H1 (cell line): ENCODE measurements at regions not wholly inside any gene's neighbourhood (a gene's known extent, or its start where the extent isn't known, plus 50 kb on each side); places are given as distances from the start of the nearest gene placed in this dataset.
"Not testable (repeated sequence)": the region's sequence is repeated elsewhere in the genome, so short reads cannot be mapped to it uniquely, and the experiment has no call there.

Experiments used
- CHD1 ChIP-seq: IDR thresholded peaks from 2 replicates; pipeline ENCODE4 v1.6.1; 2012; ENCODE audit warnings: low read depth, low read length, improper control_type of control experiment
- CREB1 ChIP-seq: IDR thresholded peaks from 2 replicates; pipeline ENCODE4 v1.6.1; 2012; ENCODE audit warnings: inconsistent platforms
- EP300 ChIP-seq, 2 experiments: IDR thresholded peaks; 1 replicate in 1 of 2; 2 replicates in 1 of 2; pipeline ENCODE4 v1.6.1; 2011 to 2012; ENCODE audit warnings: low read depth in 2 of 2, low read length in 2 of 2, mild to moderate bottlenecking in 2 of 2, borderline replicate concordance in 1 of 2, inconsistent platforms in 1 of 2, moderate library complexity in 1 of 2
- JUN ChIP-seq: IDR thresholded peaks from 2 replicates; pipeline ENCODE4 v1.6.1; 2011; ENCODE audit warnings: low read depth, mild to moderate bottlenecking, improper control_type of control experiment, low read length
- POLR2AphosphoS5 ChIP-seq: IDR thresholded peaks from 2 replicates; pipeline ENCODE4 v1.6.1; 2011; ENCODE audit warnings: low read depth, low read length
- RFX5 ChIP-seq: IDR thresholded peaks from 2 replicates; pipeline ENCODE4 v1.6.1; 2011; ENCODE audit warnings: low read depth, low read length, improper control_type of control experiment, borderline replicate concordance
- RNF2 ChIP-seq: fragments of 200-900, 300-1000 bp; sonication (generic); IDR thresholded peaks from 2 replicates; pipeline ENCODE4 v1.7.1; 2016; ENCODE audit warnings: borderline replicate concordance, low read depth, mild to moderate bottlenecking, antibody characterized with exemption, low read length; ENCODE audit not compliant: poor library complexity, severe bottlenecking; ENCODE audit errors: missing control alignments
- TF ChIP-seq, protein P1 (sequence below), 3 experiments: IDR thresholded peaks; 1 replicate in 2 of 3; 2 replicates in 1 of 3; pipeline versions ENCODE4 v1.5.1 to v1.6.1; 2011; ENCODE audit warnings: low read length in 3 of 3, mild to moderate bottlenecking in 3 of 3, inconsistent platforms in 2 of 3, low read depth in 1 of 3, moderate library complexity in 1 of 3; ENCODE audit not compliant: insufficient read depth in 1 of 3; ENCODE audit errors: control extremely low read depth in 1 of 3
- TF ChIP-seq, protein P2 (sequence below): IDR thresholded peaks from 2 replicates; pipeline ENCODE4 v1.6.1; 2011; ENCODE audit warnings: low read length, improper control_type of control experiment
- TF ChIP-seq, protein P3 (sequence below): fragments of 300-600 bp; sonication (generic); IDR thresholded peaks from 2 replicates; pipeline ENCODE4 v1.7.1; 2012; ENCODE audit warnings: low read length, moderate library complexity, mild to moderate bottlenecking, inconsistent platforms; ENCODE audit not compliant: insufficient replicate concordance

DNA sequence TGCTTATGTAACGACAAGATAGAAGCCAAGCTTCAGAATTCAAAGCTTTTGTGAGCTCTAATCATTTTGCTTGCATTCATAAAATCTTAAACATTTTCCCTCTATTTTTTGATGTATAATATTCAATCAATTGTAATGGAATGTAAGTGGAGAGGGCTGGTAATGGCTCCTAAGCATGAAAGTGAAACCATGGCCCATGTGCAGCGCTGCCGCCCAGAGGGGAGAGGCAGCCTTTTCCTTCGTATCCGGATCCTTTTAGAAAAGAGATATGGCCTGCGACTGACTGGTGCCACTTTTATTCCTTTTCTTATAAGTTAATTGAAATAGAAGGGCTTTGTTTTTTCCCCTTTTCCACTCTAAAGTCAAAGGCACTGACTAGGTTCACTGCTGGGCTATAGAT is 178.9 kb upstream of the POMZP3 start:
- TF ChIP-seq, protein P1, sequence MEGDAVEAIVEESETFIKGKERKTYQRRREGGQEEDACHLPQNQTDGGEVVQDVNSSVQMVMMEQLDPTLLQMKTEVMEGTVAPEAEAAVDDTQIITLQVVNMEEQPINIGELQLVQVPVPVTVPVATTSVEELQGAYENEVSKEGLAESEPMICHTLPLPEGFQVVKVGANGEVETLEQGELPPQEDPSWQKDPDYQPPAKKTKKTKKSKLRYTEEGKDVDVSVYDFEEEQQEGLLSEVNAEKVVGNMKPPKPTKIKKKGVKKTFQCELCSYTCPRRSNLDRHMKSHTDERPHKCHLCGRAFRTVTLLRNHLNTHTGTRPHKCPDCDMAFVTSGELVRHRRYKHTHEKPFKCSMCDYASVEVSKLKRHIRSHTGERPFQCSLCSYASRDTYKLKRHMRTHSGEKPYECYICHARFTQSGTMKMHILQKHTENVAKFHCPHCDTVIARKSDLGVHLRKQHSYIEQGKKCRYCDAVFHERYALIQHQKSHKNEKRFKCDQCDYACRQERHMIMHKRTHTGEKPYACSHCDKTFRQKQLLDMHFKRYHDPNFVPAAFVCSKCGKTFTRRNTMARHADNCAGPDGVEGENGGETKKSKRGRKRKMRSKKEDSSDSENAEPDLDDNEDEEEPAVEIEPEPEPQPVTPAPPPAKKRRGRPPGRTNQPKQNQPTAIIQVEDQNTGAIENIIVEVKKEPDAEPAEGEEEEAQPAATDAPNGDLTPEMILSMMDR (IDR thresholded peaks at IDR 0.05; ENCODE audit: control extremely low read depth in 1 of 3, insufficient read depth in 1 of 3, low read depth in 1 of 3, low read length in 3 of 3), result not testable (repeated sequence)
- TF ChIP-seq RNF2; JUN; CHD1; POLR2AphosphoS5; CREB1; RFX5; EP300 (IDR thresholded peaks at IDR 0.05; ENCODE audit: borderline replicate concordance in 1 of 2, low read depth in 2 of 2, low read length in 2 of 2): not testable (repeated sequence)
- TF ChIP-seq, protein P2, sequence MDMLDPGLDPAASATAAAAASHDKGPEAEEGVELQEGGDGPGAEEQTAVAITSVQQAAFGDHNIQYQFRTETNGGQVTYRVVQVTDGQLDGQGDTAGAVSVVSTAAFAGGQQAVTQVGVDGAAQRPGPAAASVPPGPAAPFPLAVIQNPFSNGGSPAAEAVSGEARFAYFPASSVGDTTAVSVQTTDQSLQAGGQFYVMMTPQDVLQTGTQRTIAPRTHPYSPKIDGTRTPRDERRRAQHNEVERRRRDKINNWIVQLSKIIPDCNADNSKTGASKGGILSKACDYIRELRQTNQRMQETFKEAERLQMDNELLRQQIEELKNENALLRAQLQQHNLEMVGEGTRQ, result not testable (repeated sequence)
- TF ChIP-seq, protein P3, sequence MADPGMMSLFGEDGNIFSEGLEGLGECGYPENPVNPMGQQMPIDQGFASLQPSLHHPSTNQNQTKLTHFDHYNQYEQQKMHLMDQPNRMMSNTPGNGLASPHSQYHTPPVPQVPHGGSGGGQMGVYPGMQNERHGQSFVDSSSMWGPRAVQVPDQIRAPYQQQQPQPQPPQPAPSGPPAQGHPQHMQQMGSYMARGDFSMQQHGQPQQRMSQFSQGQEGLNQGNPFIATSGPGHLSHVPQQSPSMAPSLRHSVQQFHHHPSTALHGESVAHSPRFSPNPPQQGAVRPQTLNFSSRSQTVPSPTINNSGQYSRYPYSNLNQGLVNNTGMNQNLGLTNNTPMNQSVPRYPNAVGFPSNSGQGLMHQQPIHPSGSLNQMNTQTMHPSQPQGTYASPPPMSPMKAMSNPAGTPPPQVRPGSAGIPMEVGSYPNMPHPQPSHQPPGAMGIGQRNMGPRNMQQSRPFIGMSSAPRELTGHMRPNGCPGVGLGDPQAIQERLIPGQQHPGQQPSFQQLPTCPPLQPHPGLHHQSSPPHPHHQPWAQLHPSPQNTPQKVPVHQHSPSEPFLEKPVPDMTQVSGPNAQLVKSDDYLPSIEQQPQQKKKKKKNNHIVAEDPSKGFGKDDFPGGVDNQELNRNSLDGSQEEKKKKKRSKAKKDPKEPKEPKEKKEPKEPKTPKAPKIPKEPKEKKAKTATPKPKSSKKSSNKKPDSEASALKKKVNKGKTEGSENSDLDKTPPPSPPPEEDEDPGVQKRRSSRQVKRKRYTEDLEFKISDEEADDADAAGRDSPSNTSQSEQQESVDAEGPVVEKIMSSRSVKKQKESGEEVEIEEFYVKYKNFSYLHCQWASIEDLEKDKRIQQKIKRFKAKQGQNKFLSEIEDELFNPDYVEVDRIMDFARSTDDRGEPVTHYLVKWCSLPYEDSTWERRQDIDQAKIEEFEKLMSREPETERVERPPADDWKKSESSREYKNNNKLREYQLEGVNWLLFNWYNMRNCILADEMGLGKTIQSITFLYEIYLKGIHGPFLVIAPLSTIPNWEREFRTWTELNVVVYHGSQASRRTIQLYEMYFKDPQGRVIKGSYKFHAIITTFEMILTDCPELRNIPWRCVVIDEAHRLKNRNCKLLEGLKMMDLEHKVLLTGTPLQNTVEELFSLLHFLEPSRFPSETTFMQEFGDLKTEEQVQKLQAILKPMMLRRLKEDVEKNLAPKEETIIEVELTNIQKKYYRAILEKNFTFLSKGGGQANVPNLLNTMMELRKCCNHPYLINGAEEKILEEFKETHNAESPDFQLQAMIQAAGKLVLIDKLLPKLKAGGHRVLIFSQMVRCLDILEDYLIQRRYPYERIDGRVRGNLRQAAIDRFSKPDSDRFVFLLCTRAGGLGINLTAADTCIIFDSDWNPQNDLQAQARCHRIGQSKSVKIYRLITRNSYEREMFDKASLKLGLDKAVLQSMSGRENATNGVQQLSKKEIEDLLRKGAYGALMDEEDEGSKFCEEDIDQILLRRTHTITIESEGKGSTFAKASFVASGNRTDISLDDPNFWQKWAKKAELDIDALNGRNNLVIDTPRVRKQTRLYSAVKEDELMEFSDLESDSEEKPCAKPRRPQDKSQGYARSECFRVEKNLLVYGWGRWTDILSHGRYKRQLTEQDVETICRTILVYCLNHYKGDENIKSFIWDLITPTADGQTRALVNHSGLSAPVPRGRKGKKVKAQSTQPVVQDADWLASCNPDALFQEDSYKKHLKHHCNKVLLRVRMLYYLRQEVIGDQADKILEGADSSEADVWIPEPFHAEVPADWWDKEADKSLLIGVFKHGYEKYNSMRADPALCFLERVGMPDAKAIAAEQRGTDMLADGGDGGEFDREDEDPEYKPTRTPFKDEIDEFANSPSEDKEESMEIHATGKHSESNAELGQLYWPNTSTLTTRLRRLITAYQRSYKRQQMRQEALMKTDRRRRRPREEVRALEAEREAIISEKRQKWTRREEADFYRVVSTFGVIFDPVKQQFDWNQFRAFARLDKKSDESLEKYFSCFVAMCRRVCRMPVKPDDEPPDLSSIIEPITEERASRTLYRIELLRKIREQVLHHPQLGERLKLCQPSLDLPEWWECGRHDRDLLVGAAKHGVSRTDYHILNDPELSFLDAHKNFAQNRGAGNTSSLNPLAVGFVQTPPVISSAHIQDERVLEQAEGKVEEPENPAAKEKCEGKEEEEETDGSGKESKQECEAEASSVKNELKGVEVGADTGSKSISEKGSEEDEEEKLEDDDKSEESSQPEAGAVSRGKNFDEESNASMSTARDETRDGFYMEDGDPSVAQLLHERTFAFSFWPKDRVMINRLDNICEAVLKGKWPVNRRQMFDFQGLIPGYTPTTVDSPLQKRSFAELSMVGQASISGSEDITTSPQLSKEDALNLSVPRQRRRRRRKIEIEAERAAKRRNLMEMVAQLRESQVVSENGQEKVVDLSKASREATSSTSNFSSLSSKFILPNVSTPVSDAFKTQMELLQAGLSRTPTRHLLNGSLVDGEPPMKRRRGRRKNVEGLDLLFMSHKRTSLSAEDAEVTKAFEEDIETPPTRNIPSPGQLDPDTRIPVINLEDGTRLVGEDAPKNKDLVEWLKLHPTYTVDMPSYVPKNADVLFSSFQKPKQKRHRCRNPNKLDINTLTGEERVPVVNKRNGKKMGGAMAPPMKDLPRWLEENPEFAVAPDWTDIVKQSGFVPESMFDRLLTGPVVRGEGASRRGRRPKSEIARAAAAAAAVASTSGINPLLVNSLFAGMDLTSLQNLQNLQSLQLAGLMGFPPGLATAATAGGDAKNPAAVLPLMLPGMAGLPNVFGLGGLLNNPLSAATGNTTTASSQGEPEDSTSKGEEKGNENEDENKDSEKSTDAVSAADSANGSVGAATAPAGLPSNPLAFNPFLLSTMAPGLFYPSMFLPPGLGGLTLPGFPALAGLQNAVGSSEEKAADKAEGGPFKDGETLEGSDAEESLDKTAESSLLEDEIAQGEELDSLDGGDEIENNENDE, result not testable (repeated sequence)
